ENCODE measurements at regions not wholly inside any gene's neighbourhood (a gene's known extent, or its start where the extent isn't known, plus 50 kb on each side); places are given as distances from the start of the nearest gene placed in this dataset.
"Not testable (repeated sequence)": the region's sequence is repeated elsewhere in the genome, so short reads cannot be mapped to it uniquely, and the experiment has no call there.

DNA sequence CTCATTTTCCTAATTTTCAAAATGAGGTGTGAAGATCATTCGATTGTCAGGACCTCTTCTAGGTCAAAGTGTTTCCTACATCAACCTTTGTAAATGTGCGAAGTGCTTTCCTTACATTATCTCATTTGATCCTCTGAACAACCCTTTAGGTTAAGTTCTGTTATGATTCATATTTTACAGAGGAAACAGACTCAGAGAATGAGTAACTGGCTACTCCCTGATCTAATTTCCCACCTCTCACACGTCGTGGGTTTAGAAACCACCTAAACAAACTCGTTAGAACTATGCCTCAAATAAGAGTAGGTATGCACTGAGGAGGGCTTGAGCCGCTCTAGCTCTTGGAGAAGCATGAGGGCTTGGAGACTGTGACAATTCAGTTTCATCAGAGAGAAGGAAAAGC is 148.6 kb downstream of the CD47 start:
- DNase-seq (ENCODE audit: low read depth): peak; percentile 18

DNA sequence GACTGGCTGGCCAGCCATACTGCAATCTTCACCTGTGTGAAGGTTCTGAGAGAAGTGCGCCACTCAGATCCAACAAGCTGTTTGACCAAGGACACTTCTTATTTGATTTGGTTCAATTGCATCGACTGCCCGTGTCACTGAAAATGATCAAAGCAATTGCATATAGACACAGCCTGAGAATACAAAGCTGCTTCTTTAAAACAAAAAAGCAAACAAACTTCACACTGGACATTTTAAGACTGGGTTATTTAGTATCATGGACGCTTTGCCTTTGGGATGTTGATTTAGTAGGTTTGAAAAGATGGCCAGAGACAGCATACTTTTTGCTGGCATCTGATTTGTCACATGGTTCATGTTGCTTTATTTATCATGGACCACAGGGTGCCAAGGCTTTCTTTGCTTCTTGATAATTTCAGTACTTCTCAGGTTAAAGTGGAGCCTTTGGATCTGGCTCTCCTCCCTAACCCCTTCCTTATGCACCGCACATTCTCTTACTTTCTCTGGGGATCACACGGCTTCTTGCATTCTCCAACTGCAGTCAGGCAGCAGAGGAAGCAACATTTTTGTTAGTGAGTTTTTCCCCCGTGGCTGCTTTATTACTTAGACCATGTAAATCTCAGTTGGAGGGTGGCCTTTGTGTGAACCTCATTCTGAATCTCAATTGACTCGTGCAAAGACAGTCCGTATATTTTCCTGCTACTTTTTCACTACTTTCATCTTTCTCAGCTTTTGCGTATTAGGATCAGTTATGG is 151.0 kb downstream of the CD47 start:
- no peak for DNase-seq (ENCODE audit: low read depth)

DNA sequence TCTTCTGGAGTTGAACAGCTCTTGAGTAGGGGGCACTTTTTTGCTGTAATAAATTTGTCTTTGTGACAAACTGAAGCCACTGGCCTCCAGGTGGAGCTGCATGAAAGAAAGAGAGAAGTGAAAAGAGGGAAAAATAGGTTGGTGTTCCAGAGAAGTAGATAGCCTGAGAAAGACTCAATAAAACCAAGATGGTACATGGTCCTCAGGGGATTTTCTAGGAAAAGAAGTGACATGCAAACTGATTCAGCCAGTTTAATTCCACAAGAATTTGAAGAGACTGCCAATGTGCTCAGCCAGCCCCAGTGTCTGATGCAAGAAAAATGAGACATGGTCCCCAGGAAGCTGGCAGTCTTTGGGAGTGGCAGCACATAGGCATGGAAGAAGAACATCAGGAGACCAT is 152.7 kb downstream of the CD47 start:
- no peak for DNase-seq (ENCODE audit: low read depth)

DNA sequence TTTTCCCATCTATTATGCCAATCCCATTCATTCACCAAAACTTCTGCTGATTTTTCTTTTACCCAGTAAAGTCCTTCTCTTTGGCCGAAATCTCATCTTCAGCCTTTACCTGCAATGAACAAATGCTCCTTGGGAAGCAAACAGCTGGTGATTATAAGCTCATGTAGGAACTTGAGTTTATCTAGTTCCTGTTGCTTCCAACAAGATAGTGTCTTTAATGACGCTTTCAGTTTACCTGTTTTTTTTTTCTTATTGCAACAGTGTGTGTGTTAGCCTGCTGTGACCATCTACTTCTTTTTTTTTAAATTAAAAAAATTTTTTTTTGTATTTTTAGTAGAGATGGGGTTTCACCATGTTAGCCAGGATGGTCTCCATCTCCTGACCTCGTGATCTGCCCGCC is 156.0 kb downstream of the CD47 start:
- no peak for DNase-seq (ENCODE audit: low read depth)

DNA sequence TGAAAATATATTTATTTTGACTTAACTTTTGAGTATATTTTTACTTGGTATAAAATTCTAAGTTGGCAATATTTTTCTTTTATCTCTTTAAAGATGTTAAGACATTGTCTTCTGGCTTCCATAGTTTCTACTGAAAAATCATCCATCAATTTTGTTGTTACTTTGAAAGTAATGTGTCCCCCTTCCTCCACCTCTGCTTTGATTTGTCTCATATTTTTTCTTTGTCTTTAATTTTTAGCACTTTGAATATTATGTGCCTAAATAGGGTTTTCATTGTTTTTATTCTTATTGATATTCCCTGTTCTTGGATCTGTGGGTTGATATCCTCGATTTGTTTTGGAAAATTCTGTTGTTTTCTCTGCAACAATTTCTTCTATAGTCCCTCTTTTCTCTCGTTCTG is 157.4 kb downstream of the CD47 start:
- no peak for DNase-seq (ENCODE audit: low read depth)

DNA sequence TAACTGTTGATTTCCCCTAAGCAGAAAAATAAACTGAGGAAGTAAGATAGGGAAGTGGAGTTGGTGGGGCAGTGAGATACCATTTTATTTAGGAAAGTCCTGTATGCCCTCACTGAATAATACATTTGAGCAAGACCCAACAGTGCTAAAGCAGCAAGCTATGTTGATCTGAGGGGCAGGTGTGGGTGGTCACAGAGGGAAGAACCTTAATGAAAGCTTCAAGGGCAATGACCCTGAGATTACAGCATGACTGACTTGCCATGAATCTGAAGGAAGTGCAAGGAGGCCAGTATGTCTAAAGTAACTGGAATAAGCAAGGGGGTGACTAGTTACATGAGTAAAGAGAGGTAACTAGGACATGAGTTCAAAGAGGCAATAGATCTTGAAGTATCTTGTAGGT is 159.5 kb downstream of the CD47 start:
- DNase-seq (ENCODE audit: low read depth): no peak

DNA sequence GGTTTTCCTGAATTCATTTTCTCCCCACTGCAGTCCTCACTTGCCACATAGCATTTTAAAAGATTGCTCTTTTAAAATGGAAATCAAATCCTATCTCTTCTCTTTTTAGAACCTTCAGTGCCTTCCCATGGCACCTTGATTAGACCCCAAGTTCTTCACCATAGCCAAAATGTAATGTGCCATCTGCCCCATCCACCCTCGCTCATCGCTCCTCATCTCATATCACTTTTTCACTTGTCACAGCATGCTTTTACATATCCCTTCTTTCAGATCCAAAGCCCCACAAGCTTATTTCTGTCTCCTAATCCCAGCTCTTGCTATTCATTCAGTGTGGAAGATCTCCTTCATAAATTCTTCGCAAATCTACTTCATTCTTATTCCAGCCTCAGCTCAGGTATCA is 161.7 kb downstream of the CD47 start:
- DNase-seq (ENCODE audit: low read depth): no peak

DNA sequence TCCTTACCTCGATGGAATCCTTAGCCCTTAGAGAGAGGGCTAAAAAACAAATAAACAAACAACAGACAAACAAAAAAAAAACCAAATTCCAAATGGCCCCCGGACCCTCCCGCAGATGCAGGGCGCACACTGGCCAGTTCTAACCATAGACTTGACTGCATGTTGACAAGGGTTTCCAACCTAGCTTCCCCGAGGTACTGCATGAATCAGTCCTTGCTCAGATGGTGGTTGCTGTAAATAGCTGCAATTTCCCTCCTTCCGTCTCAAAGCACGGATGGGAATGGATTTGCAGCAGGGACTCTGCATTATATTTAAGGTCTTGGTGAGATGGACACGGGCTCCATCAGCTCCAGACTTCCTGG is 162.8 kb downstream of the CD47 start:
- no peak for DNase-seq (ENCODE audit: low read depth)

DNA sequence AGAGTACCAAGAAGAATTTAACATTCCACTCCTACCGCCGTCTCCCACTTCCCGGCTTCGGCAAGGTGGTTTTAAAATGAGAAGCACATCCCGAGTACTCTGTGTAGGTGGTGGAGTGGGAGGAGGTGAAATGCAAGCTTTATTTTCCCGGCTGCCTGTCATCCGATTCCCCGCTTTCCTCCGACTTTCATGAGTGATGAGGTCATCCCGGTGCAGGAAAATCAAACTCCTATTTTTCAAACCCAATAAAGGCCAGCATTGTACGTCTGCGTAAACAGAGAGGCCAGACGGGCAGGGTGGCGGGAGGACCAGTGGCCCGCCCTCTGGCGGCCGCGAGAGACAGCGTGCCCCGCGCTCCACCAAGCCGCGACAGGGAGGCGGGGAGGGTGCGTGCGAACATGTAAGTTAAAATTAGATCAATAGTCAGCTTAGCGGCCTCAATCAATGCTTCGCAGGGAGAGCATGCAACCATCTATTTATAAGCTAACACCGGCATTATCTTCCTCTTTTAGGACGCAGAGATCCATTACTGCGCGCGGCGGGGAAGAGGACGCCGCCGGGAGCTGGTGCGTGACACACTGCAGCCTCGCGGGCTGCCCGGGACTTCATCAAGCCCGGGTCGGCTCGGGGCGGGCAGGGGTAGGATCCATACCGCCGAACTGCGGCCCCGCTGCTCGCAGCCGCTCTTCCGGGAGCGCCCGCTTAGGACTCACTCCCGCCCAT is 163.3 kb downstream of the CD47 start:
- DNase-seq (ENCODE audit: low read depth): peak; percentile 57

DNA sequence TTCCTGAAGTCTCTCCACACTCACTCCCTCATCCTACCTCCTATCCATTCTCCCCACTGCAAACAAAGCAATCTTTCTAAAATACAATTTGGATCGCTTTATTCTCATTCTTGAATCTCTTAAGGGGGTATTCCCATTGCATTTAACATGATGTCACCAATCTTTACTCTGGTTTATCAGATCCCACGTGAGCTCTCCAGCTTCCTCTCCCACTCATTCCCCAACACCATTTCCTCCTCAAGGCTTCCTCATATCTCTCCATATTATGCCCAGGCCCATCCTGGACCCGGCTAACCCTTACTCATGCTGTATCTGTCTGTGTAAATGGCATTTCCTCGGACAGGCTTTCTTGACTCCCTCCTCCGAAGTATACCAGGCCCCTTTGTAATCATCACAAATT is 165.0 kb downstream of the CD47 start:
- no peak for DNase-seq (ENCODE audit: low read depth)

DNA sequence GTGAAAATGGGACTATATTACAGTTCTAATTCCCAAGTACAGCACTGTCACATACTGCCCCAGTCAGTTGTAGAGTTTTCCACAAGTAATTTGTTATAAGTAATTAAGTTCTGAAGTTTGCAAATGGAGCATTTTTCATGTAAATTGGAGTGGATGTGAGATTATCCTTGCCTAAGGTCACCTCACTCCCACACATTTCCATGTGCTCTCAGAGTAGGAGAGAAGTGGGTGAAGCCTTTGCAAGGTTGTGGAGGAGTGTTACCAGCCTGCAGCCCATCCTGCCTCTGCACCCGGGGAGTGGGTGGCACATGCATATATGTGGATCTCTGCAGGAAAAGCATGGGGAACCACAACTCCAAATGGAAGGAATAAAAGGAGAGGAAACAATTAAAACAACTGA is 169.8 kb downstream of the CD47 start:
- DNase-seq (ENCODE audit: low read depth): no peak

DNA sequence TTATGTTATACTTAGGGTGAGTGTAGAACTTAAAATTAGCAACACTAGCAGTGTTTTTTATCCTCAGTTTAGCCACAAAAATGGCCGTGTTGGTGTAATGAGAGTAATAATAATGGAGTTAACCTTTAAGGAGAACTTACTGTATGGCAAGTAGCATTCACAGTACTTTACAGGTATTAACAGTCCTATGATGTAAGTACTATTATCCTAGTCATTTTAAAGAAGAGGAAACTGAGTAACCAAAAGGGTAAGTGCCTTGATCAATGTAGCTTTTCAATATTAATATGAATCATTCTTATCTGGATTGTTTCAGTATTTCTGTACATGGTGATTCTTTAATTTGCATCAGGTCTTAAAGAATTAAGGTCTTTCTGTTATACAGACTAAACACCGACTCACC is 170.3 kb downstream of the CD47 start:
- no peak for DNase-seq (ENCODE audit: low read depth)

DNA sequence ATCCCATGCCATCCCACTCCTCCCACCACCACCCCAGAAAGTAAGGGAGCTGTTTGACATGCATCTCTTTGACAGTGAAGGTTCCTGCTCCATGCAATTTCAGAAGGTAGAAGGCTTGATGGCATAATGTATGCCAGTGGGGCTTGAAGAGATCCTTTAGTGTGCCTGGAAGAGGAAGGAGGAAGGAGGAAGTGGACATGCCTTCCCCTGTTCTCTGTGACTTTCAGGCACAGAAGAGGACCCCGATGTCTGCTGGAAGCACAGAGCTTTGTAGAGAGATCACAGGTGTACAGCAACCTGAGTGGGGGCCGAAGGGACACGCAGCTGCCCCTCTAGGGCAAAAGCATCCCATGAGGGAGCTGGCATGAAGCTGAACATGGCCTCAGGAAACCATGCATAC is 171.6 kb downstream of the CD47 start:
- DNase-seq (ENCODE audit: low read depth): no peak

DNA sequence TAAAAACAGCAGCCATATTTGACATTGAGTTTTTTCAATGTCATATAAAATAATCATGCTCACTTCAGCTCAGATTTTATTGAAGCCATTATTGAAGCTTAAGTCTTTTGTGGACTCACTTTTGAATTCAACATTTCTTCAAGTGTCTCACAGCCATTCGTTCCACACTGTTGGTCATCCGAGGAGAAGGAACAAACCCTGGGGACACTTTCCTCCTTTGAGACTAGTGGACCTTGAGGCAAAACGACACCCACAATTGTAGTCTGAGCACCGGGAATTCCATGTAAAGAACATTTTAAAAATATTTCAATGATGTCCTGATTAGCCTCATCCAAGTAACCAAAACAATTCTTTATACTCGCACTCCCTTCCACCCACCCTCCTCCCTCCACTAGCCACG is 174.7 kb downstream of the CD47 start:
- no peak for DNase-seq (ENCODE audit: low read depth)

DNA sequence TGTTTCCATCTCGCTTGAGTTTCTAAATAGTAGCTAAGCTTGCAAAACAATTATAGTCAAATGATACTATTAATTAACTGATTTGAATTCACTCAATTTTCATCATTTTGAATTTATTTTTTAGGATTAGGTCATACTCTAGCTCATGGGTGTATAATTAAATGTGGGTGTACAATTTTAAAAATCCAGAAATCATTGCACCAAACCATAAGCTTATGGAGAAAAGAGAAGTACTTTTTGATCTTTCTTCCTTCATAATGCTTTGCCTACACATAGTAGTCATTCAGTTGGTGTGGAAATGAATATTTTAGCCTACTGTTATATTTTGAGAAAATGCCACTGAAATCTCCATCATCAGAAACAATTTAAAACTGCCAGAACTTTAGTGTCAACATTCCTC is 175.1 kb downstream of the CD47 start:
- DNase-seq (ENCODE audit: low read depth): no peak

DNA sequence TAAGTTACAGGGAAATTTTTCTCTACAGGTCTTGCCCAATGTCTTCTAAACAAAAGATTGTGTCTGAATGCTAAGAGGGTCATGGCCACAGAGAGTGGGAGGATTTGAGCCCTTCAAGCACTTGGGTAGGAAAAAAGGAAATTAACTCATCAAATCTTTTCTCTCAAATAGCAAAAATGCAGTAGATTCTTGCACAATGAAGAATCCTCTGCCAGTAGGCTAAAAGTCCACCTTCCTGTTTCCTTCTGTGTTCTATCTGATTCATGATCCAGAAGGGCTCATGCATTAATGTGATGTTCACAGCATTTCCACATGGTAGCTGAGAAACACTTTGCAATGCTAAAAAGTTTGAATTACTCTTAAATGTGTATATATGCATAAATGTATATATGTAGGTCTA is 177.1 kb downstream of the CD47 start:
- no peak for DNase-seq (ENCODE audit: low read depth)

DNA sequence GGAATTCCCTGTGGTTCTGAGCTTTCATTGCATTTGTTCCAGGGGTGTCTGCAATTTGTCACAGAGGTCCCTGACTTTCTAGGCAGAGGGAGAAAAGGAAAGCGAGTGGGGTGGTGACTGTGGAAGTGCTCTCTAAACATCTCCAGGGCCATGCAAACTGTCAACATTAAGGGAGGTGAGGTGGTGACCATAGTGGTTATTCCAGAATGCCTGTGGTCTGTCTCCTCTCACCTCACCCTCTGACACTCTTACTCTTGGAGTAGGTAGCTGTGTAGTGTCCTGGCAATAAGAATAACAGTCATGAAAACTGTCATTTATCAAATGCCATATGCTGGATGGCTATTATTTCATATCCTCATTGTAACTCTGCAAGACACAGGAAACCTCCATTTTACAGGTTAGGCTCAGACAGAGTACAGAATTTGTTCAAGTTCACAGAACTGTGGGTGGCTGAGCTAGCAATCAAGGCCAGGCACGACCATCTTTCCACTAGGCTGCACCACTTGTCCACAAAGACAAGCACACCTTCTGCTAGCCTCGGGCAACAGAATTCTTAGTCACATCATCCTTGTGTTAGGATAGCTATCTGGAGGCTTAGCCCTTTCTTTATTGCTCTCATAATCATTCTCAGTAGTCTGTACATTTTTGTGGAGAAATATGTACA is 179.4 kb downstream of the CD47 start:
- DNase-seq (ENCODE audit: low read depth): no peak

DNA sequence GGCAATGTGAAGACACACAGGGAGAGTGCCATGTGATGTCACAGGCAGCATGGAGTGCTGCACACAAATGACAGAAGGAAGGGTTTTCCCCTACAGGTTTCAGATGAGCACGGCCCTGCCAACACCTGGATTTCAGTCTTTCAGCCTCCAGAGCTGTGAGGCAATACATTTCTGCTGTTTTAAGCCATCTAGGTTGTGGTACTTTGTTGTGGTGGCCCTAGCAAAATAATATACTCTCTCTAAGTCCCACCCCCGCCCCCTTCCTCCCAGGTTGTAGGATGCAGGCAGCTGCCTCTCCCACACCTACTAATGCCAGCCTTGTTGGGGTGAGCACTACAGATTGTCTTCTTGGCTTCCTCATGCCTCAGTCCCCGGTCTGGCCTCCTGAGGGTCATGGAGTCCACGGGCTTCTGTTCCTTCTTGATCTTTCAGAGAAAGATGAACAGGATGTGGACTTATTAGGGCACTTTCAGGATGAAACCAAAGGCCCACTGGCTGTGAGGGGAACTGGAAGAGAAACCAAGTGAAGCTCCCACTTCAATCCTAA is 180.0 kb downstream of the CD47 start:
- no peak for DNase-seq (ENCODE audit: low read depth)

DNA sequence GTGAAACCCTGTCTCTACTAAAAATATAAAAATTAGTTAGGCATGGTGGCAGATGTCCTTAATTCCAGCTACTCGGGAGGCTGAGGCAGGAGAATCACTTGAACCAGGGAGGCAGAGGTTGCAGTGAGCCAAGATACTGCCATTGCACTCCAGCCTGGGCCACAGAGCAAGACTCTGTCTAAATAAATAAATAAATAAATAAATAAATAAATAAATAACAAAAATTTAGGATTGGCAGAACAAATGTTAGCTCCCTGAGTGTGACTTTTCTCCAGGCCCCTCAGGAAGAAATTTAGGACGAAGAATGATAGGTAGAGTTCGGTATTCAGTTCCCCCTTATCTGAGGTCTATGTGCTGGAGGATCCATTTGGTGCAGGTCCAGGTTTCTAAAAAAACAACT is 181.2 kb downstream of the CD47 start:
- not testable (repeated sequence) for DNase-seq (ENCODE audit: low read depth)

DNA sequence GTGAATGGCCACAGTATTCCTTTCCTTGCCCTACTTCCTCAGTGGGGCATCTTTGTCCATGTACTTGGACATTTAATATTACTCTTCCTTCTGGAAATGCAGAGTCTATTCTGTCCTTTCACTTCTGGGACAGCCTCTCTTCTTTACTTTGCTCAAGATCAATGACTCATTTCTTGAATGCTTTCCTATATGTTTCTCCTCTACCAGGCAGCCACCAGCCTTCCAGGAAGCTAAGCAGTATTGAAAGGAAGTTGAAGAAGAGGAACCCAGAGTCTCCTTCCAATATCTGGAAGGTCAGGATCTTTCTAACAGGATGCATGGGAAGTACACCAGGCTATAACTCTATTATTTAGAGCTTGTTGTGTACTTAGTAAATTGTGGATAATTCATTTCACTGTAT is 182.8 kb downstream of the CD47 start:
- DNase-seq (ENCODE audit: low read depth): no peak

DNA sequence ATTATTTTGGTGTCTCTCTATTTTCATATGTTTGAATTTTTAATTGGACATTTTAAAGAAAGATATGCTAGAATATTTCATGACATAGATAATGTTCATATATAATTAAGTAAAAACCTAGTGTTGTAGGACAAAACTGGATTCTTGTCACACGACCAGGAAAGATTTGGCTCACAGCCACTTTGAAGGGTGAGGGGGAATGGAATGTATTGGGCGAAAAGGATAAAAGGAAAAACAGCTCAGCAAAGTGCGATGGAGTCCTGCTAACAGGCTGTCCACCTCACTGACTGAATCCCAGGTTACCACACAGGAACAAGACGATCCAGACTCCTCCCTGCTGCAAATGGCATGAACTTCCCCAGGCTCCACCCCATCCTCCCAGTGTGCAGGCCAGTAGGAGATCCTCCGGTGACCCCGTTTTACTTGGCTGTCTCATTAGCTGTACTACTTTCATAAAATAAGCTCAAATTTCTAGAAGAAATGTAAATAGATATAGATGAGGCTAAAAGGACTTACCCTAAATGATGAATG is 186.2 kb downstream of the CD47 start:
- DNase-seq (ENCODE audit: low read depth): no peak

DNA sequence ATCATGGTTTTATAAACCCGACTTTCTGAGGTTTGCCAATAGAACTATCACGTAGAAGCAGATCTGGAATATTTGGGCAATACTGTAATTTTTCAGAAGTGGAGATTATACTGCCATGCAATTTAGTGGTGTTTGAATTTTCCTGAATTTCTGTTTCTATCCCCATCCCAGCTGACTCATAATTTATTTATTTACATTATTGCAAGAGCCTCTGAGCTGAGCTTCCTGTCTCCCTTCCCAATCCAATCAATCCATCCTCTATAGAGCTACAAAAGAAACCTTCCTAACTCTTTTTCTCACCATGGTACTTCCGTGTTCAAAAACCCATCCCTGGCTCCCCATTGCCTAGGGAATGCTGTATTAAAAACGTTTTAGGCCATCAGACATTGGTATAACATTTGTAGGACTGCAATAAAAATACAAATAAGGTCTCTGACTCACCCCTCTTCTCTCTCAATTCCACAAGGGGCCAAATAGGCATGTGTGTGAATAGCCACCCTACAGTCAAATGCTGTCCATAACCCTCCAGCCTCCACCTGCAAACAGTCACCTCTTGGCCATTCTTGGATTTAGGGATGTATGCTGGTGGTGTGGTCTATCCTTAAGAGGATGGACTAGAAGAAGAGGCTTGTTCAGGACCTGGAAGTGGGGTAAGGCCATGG is 190.7 kb downstream of the CD47 start:
- no peak for DNase-seq (ENCODE audit: low read depth)
